Dedifferentiated amniotic fluid mesenchymal stem cell (primary cell): ENCODE measurements at regions not wholly inside any gene's neighbourhood (a gene's known extent, or its start where the extent isn't known, plus 50 kb on each side); places are given as distances from the start of the nearest gene placed in this dataset.
"Not testable (repeated sequence)": the region's sequence is repeated elsewhere in the genome, so short reads cannot be mapped to it uniquely, and the experiment has no call there.

Experiments
- DNase-seq: peaks from one replicate; pipeline ENCODE4 v3.0.0-alpha.2; 2016; ENCODE audit errors: extremely low spot score

DNA sequence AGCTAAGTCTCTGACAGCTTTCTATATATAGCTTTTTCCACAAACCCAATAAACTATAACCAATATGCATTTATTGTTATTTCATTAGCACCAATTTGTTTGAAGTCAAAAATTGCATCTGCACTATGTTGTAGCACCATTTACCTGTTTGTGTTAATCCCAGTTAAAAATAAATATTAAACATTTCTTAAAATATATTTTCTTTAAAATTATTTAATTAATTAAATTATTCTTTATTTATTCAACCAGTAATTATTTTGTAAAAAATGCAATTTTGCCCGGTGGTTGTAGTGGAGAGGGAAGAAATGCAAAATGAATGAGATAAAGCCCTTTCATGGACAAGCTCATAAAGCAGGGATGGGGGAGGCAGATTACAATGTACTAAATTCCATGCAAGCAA, 1257.9 kb downstream of the PCDH17 start:
- no peak for DNase-seq

DNA sequence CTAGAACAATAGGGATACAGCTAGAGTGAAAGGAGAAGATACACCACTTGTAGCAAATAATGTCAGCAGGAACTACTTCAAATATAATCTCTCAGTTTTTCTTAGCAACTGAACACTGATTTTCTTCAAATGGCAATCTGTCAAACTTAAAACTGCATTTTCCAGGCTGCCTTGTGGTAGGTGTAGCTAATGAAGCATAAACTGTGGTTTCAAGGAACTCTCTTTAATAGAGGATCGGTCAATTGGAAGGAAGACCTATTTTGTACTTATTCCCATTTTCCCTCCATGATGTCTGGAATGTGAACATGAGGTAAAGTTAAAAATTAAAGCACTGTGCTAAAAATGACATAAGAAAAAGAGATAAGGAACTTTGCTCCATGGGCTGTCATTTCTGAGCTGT, 1261.9 kb downstream of the PCDH17 start:
- no peak for DNase-seq

DNA sequence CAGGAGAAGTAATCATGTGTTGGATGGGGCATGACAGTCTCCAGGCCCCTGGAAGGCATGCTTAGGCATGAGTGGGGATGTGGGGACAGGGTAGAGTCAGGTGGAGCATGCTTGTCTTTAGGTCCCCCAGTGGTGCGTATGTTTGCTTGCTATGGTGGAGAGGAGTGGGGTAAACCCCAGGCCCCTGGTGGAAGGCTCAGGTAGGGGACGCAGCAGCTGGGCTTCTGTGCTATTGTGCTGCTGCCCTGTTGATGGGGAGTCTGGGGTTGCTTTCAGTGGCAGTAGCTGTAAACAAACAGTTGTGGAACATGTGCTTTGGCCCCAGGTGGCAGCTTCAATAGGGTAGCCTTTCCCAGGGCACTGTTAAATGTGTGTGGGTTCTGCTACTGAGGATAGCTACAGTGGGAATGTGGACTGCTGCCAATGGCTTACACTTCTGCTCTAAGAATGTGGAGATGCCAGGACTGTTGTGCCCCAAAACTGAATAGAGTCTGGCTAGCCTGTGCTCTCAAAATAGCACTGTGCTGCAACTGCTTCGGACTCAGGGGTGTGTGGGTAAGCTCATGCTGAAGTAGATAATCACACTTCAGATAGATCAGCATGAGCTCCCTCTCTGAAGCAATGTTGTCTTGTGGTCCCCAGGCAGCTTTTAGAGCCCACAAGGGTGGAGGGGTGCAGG, 1257.3 kb downstream of the DIAPH3 start:
- DNase-seq, result no peak

DNA sequence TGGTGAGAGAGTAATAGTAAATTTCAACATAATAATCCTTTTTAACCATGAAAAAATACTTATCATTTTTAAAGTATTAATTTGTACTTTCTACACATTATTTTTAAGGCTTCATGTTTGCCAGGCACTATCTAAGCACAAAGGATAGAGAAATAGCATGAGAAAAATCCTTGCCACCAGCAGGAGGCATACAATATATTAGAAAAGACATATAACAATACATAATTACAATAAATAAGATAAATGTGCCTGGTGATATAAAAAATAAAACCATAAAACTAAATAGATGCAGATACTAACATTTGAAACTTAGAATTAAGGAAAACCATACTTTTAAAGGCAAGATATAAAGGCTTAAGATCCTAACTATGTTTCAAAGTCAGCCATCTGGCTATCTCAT, 1256.4 kb downstream of the DIAPH3 start:
- no peak for DNase-seq

DNA sequence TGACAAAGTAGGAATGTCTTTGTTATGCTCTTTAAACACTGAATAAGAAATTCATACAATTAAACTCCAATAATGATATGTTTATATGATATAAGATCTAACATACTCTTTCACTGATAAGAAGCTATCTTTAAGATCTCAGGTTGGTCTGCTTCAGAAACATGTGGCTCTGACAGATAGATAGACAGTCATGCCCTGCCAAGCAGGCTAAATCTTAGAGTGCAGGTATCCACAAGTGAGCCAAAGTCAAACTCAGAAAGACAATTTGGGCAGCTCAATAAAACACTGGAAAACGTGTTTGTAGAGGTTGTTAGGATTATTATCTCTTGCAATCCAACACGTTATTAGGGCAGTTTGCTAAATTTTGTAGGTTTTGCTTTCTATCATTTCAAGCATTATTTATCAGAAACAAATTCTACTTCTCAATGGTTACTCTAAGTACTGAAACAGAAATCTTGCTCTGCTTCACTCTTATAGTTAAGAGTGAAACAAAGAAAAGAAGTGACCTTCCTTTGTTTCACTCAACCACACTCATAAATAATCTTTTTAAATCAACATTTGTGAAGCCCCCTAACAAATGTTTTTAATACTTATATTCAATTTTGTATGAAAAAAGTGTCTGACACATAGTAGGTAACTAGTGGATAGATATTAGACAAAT, 1255.6 kb downstream of the DIAPH3 start:
- DNase-seq, result no peak

DNA sequence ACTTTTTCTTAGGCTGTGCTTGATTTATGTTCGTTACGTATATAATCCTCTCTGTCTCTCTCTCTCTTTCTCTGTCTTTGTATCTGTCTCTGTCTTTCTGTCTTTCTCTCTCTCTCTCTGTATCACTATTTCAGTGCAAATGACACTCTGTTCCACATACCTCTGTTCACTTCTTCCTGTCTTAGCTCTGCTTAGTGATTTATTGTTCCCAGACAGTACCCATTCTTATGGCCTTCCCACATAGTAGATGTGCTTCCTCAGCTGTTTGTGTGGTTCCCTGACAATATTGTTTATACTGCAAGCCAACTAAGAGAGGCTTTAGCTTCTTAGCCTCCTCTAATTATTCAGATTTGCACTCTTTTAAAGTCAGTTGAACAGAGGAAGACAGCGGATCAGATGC, 1244.2 kb downstream of the DIAPH3 start:
- no peak for DNase-seq

DNA sequence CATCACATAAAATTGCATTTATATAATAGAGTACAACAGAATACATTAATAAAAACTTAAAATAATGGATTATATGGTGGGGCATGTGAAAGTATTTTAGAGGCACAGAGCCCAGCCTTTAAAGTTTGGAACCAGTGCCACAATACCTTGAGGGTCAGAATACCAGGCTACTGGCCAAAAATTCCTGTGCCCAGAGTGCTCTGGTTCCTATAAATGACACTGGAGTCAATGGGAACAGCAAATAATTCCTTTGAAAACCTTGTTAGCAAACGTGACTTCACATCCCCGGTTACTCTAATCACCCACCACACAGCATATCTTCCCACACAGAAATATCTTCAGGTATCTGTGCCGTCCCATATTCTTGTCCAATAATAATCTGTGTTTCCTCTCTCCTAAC, 1242.6 kb downstream of the DIAPH3 start:
- DNase-seq, result no peak

DNA sequence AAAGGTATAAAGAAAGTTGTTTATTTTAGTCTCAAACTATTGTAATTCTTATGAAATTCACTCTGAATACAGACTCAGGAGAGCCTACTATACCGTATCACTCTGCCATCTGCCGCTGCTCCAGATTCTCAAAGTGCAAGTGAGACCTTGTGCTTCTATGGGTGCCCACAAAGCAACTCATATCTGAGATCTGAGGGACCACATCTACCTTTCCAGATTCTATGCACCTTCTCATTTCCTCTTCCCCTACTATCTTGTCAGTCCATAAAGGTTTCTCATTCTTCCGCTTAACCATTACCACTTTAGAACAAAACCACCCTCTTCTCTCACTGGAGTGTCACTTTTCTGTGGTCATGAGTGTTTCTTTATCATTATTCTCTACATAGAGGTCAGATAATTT, 1236.9 kb downstream of the DIAPH3 start:
- DNase-seq, result no peak

DNA sequence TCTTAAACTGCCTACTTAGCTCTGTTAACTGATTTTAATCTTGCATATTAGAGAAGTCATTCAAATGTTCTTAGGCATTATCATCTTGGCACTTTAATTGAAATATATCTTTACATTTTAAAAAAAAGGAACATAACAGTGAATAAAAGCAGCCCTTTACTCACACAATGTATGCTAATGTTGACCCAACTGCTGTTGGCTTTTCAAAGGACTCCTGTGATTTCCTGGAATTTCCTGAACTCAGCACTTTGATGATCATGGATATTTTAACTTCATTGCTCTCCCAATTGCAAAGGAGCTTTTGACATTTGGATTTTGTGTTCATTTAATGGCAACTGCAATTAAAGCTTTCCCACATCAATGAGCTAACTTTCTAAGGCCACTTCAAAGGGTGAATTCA, 1230.3 kb downstream of the DIAPH3 start:
- no peak for DNase-seq

DNA sequence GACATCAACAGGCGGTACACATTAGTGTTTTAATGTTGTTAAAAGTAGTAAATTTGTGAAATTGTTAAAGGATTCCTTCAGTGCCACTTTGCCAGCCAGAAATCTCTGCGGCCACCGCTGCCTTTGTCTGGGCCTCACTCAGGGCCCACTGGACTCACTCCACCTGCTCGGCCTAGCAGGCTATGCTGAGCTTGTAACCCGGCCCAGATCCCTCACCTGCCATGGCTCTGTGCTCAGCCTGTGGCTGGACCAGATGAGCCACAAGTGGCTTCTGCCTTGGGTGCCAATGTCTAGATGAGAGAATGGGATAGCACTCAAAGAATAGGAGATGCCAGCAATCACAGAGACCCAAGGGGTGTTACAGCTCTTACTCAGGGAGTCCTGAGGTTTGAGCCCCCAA, 1228.0 kb downstream of the DIAPH3 start:
- DNase-seq, result no peak

DNA sequence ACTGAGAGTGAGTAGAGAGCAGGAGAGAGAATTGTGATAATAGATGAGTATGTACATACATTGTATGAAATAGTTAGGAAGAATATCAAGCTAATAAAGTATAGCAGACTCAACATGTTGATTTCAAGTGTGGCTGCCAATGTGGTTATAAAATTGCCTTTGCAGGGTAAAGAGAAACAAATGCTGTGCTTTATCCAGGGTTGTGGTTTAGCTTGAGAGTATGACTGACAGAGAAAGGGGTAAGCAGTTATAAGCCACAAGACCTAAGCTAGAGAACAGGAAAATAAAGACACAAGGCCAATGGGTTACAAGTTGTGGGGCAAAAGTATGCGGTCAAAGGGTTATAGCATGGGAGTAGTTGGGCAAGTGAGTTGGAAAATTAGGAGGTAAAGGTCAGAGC, 1217.5 kb downstream of the DIAPH3 start:
- no peak for DNase-seq

DNA sequence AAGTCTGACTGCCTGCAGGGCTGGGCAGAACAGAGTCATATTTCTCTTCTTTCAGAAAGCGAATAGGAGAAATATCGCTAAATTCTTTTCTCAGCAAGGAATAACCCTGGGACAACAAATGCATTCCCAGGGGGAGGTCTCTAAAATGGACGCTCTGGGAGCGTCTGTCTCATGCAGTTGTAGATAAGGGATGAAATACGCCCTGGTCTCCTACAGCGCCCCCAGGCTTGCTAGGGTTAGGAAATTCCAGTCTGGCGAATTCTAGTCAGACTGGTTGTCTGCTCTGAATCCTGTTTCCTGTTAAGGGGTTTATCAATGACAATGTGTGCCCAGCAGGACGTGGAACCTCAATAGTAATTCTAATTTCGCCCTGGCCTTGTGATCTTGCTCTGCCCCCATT, 1214.1 kb downstream of the DIAPH3 start:
- no peak for DNase-seq

DNA sequence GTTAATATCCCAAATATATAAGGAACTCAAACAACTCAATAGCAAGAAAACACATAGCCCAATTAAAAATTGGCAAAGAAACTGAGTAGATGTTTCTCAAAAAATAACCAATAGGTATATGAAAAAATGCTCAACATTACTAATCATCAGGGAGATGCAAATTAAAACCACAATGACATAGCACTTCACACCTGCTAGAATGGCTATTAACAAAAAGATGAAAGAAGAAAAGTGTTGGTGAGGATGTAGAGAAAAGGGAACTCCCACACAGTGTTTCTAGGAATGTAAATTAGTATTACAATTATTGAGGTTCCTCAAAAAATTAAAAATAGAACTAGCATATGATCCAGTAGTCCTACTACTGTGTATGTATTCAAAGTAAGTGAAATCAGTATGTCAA, 1212.8 kb downstream of the DIAPH3 start:
- no peak for DNase-seq

DNA sequence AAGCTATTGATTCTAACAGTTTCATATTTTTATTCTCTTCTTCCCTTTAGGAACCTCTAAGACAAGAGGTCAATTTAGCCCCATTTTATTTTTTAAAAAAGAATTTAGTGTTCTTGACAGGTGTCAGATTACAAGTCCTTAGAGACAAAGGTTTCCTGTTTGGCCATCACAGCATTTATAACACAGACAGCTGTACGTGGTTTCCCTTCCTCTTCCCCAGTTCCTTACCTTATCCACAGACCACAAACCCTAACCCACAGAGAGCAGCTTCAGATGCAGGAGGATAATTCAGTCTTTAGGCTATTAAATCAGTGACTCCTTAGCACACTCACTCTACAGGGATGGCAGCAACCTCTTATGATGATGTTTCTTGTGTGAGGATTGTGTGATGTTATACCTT, 1210.1 kb downstream of the DIAPH3 start:
- no peak for DNase-seq

DNA sequence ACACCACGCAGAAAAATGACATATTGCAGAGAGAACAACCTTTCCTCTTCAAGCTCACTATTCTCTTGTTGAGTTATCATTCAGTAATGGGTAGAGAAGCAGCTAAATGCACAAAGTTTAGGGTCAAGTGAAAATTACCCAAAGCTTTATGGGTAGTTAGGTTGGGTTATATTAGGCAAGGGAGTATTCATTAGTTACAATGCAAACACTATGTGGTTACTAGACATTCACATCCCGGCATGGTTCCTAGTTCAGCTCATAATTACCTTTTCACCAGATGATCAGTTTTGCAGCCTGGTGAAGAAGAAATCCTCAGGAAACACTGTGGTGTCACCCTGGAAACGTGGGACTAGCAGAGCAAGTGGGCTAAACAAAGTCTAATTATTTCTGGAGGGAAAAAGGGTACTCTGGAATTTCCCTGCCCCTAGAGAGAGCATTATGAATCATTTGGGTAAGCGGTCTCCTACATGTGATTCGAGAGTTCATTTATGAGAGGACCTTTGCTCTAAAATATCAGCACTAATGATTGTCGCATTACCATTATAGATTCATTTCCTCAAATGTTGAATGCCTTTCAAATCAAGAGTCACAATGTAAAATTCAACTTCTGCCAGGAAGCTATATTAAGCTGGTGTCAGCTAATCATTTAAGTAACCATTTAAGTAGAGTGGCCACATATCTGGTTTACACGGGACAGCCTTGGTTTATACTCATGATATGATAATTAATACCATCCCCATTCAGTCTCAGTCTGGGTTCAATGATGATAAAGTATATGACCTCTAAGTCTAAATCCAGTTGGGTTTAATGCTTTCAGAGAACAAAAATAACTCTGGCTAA, 1208.0 kb downstream of the DIAPH3 start:
- DNase-seq, result no peak

DNA sequence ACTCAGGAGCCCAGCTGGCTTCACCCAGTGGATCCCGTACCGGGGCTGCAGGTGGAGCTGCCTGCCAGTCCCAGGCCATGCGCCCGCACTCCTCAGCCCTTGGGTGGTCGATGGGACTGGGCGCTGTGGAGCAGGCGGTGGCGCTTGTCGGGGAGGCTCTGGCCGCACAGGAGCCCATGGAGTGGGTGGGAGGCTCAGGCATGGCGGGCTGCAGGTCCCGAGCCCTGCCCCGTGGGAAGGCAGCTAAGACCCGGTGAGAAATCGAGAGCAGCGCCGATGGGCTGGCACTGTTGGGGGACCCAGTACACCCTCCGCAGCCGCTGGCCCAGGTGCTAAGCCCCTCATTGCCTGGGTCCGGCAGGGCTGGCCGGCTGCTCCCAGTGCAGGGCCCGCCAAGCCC, 1205.6 kb downstream of the DIAPH3 start:
- DNase-seq, result not testable (repeated sequence)

DNA sequence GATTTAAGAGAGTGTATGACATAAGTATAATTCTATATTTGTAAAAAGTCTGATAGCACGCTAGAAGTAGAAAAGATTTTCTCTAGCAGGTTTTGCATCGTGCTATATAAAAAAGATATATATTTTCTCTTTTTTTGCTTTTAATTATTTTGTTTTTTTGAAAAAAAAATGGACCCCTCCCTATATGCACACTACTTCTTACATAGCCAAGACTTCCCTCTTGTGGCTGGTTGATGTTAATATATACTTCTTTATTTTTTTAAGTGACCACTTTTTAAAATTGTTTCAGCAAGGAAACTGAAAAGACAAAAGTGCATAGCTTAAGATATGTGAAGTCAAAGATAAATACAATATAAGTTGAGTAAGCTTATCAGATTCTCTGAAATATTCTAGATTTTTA, 1202.8 kb downstream of the DIAPH3 start:
- DNase-seq, result no peak

DNA sequence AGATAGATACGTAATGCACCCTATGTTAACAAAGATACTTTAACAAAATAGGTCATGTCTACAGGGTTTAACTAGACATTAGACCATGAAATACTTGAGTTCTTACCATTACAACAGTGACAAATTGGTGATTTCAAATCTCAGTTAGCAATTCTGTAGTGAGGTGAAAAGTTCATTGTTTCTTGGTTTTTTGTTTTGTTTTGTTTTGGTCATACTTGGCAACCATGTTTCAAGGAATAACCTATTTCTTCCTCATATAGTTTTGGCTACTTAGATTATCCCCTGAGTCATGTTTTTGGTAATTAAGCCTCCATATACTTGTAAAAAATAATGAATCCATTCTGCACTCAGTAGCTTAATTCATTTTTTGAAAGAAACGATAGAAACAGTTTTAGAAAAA, 1200.4 kb downstream of the DIAPH3 start:
- no peak for DNase-seq

DNA sequence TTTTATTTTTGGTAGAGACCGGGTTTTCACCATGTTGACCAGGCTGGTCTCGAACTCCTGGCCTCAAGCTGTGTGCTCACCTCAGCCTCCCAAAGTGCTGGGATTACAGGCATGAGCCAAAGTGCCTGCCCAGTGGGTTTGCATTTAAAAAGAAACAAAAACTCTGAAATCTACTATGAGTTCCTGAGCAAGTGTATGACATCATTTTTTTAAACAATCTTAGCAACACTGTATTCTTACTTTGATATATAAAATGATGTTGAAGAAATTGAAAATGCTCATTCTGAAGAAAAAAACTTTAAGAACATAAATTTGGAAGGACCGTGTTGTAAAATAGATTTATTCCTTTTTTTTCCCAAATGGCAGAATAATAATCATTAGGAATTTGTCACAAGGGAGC, 1199.7 kb downstream of the DIAPH3 start:
- DNase-seq, result no peak

DNA sequence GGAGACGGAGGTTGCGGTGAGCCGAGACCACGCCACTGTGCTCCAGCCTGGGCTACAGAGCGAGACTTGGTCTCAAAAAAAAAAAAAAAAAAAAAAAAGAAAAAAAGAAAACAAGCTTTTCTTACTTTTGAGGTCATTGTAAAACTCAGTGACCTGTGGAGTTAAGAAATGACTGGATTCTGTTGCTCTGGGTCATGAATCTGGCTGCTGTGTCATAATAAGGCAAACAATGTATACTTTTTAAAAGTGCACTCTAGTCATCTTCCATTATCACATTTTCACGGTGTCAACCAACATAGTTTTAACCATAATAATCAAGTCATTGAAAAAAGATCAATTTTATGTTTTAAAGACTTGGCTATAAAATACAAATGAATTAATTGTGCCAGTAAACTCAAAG, 1186.6 kb downstream of the DIAPH3 start:
- no peak for DNase-seq

DNA sequence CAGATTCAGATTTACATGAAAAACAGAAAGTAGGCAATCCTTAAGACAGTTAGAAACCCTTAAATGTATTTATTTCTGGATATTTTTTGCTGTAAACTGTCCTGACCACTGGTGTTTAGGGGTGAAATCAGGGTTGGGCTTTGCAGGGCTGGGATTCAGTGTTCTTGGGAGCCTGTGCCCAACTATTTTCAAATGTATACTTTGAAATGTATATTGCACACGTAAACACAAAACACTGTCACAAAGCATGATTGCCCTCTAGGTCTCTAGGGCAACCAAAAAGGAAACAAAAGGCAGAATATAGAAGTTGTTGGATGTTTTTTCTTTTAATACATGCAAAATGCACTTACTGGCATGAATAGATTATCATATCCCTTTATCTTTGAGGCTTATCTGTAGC, 1185.4 kb downstream of the DIAPH3 start:
- DNase-seq, result no peak

DNA sequence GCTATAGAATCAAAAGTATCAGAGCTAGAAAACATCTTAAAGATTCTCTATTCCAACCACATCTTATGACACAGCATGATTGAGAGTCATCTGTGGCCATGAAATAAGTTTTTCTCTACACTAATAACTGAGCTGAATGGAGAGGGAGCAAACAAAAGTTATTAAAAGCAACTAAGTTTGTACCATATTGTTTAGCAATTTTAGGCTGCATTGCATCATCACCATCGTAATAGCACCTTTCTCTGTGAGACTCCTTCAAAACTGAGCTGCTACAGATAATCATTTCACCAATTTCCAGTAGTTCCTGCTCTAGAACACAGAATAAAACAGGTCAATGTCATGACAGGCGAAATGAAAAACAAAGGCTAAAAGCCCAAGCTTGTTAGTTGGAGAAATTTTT, 1183.9 kb downstream of the DIAPH3 start:
- DNase-seq, result no peak

DNA sequence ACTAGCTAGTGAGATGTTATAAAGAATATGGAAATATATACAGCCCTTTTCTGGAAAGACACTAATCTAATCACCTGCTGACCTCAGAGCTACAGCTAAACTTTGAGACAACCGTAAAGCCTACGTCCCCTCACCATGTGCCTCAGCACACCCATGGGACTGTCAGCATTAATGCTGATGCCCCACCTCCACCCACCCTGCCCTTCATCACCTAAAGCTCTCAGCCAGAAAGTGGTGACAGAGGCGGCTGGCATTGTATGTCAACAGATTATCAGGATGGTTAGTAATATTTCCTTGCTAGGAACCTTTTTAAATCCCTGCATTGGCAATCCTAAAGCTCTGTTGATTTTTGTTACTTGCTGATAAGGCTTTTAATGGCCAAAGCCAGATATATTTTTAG, 1177.9 kb downstream of the DIAPH3 start:
- DNase-seq, result no peak
